SHP77 treated with DMSO at 0.1 percent for 48 hours (cell line): ENCODE measurements at regions not wholly inside any gene's neighbourhood (a gene's known extent, or its start where the extent isn't known, plus 50 kb on each side); places are given as distances from the start of the nearest gene placed in this dataset.
"Not testable (repeated sequence)": the region's sequence is repeated elsewhere in the genome, so short reads cannot be mapped to it uniquely, and the experiment has no call there.

Experiments
- DNase-seq: peaks from one replicate; lab custom pipeline; 2025; lab: John Stamatoyannopoulos, UW

DNA sequence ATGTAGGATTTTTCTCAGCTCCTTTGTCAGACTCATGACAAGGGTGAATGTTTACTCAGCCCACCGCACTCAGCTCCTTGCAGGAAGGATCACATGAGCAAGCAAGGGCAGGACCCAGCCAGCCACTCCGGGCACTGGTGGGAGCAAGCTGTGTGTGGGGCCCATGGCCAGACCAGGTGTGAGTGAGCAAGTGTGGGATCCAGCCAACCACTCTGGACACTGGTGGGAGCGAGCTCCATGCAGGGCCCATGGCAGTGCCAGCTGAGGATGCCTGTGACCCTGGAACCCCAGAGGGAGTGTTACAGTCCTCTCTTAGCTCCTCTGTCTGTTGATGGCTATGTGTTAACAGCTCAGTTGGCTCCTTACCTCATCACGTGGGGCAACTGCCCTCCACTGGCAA, 2750.6 kb downstream of the PCDH7 start:
- no peak for DNase-seq

DNA sequence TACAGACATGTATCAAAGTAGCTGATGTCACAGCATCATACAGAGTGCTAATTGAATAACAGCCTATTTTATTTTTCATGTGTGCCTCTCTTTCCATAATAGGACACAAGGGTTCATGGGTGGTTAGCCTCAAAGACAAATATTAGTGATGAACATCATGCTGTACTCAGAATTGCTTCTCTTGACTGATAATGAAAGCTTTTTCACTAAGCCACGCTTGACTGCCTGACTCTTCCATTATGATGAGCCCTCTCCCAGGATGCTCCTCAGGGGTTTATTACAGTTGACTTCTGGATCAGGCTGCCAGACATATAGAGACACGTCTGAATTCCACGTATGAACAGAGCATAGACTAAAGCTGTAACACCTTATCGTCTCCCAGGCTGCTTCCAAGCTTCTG, 2757.5 kb downstream of the PCDH7 start:
- no peak for DNase-seq

DNA sequence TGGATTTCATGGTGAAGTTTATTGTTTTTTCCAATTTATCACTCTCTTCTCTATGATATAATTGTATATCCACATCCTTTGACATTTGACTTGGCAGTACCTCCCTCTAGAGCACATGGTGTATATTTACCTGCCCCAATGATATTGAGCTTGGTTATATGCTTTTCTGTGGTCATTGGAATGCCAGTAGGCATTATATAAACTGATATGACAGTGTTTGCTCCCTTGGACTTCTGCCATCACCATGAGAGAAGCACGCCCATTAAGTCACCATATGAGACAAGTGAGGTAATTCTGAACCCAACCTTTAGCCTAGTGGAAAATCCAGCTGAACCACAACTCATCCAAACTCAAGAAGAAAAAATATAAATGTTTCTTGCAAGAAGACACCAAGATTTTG, 2761.5 kb downstream of the ARAP2 start:
- peak; percentile 25 for DNase-seq

DNA sequence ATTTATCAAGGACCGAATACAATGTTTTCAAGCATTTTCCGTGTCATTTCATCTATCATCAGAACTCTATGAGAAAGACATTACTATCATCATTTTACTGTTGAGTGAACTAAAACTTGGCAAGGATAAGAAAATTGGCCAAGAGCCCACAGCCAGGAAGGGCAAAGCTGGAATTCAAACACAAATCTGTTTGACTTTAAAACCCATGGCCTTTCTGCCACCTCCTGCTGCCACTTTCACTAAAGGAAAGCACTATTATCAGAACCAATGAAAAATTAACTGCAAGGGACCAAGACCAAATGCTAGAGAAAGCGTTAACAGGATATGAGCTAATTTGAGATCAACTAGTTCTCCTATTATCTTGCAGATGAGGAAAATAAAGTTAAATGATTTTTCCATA, 2759.2 kb downstream of the ARAP2 start:
- DNase-seq: no peak

DNA sequence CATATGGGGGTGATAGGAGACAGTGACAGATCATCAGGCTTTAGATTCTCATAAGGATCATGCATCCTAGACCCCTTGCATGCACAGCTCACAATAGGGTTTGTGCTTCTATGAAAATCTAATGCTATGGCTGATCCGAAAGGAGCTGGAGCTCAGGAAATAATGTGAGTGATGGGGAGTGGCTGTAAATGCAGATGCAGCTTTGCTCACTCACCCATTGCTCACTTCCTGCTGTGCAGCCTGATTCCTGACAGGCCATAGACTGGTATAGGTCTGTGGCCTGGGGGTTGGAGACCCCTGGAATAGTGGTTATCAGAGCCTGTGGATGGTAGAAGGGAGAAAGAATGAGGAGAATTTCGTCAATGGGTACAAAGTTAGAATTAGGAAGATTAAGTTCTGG, 2751.1 kb downstream of the ARAP2 start:
- DNase-seq: no peak

DNA sequence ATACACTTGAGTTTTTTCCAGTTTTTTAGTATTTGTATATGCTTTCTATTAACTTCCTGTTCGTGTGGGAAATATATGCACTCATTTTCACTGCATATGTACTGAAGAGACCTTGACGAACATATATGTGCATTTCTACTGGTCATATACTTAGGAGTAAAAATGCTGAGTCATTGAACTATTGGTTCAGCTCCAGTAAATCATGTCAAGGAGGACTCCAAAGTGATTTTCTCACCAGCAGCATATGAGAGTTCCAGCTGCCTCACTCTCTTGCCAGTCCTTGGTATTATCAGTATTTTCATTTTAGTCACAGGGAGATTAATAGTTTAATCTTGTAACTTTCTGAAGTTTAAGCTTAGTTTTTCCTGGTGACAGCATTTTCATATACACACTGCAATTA, 2750.2 kb downstream of the ARAP2 start:
- DNase-seq: peak; percentile 0

DNA sequence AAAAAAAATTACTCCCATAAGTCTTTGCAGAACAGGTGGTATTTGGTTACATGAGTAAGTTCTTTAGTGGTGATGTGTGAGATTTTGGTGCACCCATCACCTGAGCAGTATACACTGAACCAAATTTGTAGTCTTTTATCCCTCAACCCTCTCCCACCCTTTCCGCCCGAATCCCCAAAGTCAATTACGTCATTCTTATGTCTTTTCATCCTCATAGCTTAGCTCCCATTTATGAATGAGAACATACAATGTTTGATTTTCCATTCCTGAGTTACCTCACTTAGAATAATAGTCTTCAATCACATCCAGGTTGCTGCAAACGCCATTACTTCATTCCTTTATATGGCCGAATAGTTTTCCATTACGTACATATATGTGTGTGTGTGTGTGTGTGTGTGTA, 2742.7 kb downstream of the ARAP2 start:
- DNase-seq: not testable (repeated sequence)

DNA sequence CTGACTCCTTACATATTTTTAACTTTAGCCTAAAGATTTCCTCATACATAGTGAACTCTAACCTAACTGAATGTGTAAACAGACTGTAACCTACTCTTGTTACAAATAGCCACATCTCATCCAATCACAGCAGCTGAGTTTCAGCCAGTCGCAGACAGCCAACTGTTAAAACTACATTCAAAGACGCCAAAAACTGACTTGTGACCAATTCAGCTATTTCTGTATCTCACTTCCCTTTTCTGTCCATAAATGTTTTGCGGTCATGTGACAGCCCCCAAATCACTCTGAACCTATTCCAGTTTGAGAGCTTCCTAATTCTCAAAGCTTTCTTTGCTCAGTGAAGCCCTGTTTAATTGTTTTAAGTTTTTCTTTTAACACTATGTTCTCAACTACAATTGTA, 2731.9 kb downstream of the ARAP2 start:
- no peak for DNase-seq

DNA sequence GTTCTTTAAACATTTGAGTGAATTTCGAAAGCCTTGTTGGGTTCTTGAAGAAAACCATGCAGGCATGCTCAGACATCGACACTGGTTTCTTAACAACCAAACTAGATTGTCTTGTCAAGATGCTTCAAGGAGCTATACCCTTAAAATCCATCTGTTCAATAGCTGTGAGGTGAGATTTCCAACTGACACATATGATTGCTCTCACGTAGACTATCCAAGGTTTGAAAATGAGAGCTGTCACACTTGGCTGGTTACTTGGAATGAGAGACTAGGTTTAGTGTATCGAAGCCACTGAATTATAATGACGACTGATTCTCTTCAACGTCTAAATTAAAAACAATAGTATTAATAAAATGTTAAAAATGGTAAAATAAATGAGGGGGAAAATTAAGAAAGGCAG, 2725.5 kb downstream of the ARAP2 start:
- DNase-seq: no peak

DNA sequence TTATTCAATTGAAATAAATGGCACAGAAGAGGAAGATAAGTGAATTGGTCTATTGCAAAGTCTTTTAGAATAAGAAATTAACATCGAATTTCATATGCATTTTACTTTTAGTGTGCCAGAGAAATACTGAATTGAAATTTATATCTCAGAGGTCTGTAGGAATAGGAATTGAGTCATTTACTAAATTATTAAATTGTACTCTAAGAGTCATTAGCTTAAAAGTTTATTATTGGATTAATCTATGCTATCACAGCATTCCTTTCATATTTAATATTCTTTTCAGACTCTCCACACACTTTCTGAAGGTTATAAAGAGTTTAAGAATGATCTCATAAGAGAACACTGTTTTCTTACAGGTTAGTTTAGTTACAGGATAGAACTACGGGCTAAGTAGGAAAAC, 2711.5 kb downstream of the ARAP2 start:
- DNase-seq: no peak

DNA sequence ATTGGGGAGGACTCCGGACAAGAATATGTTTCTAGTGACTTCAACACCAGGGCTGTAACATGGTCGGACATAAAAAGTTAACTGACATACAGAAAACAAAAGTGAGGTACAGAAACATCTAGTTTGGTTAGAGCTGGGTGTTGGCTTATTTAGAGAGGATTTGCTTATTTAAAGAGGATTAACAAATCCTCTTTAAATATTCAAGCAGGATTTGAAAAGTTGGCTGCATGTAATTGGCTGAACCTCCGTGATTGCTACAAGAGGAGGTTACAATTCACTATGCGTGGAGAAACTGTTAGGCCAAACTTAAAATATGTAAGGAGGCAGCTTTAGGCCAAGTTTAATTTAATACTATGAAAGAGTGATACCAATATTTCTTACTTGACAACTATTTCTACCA, 2707.4 kb downstream of the ARAP2 start:
- no peak for DNase-seq

DNA sequence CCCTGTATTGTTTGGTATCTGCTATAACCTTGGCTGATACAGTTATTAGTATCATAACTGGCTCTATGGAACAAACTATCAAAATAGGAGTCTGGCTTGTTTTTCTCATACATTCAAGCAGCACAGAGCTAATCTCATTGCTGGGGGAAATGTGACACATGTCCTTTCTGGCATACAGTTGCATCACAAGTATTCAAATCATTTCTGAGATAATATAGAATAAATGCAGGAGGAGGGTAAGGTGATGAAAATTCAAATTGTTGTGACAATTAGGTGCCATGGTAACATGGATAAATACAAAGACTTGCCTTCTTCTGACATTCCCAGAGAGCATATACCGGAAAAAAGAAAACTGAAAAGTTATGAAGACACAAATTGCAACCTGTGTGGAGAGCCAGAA, 2706.8 kb downstream of the ARAP2 start:
- DNase-seq: no peak

DNA sequence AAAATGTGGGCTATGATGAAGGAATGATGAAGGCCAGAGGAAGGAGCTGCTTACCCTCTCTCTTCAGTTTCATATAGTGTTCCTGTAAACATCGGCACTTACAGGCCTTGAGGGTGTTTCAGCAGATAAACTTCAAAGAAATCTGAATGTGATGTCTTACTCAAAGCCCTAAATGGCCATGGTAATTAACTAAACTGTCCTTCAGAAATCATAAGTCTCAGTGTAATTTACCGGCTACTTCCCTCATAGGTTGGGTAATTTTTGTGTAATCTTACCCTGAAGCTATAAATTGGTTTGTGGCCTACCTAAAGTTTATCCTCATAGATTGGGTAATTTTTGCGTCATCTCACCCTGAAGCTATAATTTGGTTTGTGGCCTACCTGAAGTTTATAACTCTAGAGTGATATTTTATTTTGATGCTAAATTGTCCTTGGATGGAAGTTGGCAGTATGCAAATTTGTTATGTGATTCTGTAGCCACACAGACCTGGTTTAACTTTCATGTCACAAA, 2700.3 kb downstream of the ARAP2 start:
- no peak for DNase-seq

DNA sequence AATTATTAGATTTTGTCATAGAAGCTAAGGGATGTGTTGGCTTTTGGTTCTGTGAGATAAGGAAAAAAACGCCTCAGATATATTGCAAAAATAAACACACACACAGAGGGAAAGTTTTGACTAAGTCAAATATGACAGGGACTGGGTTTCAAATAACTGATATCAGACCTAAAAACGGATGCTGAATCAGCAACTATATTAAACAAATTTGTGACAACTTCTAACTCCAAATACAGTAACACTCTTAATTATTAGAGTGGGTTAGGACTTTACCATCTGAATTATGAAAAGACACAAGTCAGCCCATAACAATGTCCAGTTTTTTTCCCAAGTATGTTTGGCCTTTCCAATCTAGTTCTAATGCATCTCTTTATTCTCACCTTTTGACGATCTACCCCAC, 2693.1 kb downstream of the ARAP2 start:
- no peak for DNase-seq

DNA sequence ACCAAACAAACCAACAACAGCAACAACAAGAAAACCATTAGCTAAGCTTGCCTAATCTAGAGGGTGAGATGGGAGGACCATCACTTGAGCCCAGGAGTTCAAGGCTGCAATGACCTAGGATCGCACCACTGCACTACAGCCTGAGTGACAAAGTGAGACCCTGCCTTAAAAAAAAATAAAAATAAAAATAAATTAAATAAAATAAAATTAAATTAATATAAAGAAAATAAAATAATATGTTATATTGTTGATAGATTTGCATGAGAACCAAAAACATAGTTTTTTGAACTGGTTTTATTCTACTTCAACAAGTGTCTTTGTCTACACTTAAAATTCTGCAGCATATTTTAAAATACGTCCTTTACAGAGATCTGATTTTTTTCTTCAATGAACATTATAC, 2683.1 kb downstream of the ARAP2 start:
- no peak for DNase-seq

DNA sequence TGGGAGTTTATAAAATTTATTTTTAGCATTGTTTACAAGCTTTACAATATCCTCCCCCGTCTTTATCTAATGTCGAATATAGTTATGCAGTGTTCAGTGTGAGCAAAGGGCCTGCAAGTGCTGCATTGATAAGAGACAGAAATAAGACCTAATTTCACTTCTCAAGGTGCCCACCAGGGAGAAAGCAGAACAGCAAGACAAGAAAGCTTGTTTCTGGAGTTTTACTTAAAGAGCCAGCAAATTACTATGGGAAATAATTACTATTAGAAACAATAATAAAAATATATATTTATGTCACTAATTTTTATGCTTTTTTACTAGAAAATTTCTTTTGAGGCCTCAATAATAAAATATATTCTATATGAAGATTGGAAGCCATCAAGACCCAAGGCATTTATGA, 2677.7 kb downstream of the ARAP2 start:
- no peak for DNase-seq

DNA sequence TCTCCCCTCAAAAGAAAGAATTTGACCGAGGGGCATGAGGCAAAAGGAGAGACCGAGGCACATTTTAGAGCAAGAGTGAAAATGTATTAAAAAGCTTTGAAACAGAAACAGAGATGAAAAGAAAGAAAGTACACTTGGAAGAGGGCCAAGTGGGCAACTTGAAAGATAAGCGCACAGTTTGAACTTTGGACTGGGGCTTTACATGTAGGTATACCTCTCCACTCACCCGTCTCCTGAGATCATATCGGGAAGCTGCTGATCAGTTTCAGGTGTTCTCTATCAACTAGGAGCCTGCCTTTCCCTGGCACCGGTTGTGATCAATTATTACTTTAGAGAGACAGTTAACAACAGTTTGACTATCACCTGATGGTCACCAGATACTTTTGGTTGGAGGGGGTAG, 2666.5 kb downstream of the ARAP2 start:
- no peak for DNase-seq

DNA sequence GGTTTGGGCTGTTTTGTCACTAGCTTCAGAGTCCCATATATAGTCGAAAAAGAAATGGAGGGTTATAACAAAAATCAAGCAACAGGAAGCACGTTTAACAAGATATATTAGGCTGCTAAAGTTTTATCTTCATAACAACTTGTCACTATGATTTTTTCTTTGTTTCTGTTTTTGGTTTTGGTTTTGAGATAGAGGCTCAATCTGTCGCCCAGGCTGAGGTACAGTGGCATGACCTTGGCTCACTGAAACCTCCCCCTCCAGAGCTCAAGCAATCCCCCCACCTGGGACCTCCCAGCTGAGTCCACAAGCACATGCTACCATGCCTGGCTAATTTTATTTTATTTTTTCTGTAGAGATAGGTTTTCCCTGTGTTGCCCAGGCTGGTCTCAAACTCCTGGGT, 2664.4 kb downstream of the ARAP2 start:
- DNase-seq: no peak

DNA sequence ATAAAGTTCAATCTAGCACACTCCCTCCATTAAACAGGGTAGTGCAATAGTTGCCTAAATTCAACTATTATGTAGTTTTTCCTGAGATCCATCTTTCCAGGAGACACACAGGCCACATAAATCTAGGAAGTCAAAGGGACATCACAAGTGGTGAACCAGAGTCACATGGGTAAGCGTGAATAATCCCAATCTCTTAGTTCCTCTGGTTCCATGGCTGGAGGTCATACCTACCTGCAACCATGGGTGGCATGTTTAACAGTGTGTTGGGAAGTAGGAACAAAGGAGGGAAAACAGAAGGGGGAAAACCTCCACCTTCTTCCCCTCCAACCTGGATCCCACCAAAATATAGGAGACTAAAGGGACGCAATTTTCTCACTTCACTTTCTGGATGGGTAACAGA, 2651.6 kb downstream of the ARAP2 start:
- DNase-seq: no peak

DNA sequence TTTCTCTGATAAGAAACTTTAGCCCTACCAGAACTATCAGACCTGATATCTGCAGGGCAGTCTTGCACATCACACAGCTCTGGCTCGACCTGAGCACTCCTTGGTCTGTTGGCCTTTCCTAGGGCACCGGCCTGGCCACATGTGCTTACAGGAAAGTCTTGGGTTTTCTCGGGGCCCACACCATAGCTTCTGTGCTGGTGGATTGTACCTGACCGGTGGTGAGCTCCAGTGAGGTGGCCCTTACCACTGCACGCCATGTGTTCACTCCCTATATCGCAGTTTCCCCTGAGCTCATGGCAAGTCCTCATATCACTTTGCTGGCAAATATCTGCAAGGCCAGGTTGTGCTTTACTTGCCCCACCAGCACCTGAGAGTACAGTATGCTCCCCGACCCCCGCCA, 2637.4 kb downstream of the ARAP2 start:
- no peak for DNase-seq

DNA sequence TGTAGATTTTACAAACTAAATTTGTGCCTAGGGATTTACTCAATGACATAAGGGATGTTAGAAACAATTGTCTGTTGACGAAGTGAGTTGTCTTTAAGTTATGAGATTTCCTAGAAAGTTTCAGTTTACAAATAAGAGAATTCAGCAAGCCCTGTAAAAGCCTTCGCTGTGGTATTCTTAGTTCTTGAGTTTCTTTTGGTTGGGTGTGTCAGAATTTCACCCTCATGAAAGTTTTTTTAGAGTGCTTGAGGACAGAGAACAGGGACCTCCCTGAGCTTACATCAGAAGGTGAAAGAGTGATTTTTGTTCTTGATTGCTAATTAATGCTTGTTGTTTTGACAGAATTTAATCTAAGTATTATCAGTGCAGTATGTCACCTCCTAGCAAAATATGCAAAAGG, 2628.2 kb downstream of the ARAP2 start:
- DNase-seq: no peak

DNA sequence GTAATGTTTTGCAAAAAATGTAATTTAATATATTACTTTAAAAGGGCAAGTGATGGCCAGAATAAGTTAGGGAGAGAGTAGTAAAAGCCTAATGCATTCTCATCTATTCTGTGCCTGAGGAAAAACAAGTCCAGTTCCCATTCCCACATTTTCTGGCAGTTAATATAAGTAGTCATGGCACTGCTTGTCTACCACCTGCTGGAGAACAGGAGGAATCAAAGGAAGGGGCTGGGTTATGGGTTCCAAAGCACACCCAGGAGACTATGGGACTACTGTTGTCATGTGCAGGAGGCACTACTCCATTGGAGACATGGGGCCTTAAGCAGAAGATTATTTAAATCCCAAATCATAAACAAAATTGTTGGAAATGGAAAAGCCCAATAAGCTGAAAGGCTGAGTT, 2618.6 kb downstream of the ARAP2 start:
- DNase-seq: no peak

DNA sequence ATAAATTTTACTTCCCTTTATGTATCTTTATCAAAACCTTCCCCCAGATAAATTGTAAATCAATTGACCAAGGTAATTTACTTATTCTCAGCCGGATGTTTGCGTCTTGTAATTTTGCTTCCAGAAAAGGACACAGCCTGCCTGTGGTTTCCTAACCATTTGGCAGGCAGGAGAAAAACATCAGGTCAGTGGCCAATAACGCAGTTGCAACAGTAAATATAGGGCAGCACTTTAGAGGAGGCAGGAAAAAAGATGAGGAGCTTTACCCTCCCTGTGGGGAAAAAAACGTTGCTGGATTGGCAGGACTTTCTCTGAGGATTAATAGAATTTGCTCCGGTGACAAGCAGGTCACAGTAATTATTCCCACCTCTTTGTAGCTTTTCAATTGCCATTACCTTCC, 2618.1 kb downstream of the ARAP2 start:
- no peak for DNase-seq

DNA sequence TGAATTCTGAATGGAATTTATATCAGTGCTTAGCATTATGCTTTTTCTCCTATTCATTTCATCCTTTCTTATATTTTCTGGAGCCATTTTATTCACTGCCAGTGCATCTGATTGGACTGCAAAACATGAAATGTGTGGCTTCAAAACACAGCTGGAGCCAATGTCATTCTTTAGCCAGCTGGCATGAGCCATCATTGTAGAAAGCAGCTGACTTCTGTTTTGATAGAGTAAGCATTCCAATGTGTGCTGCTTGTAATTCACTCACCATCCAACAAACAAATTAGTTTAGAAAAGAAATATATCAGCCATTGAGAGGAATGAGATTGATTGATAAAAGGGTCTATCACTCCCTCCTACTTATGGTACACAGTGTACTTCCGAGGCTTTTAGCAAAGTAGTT, 2616.0 kb downstream of the ARAP2 start:
- no peak for DNase-seq

DNA sequence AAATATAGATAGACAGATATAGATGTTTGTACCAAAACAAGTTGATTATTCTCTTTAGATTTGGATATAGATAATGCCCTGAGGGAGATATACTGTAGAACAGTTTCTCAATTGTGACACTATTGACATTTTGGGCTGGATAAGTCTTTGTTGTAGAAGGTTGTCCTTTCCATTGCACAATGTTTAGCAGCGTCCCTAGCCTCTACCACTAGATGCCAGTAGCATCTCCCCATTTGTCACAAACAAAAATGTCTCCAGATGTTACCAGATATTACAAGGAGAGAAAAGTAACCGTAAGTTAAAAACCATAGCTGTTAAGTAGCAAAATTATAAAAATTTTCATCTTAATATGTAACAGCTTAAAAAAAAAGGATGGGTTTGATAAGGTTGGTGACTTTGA, 2595.3 kb downstream of the ARAP2 start:
- no peak for DNase-seq
